HCT116 (cell line): ENCODE measurements at regions not wholly inside any gene's neighbourhood (a gene's known extent, or its start where the extent isn't known, plus 50 kb on each side); places are given as distances from the start of the nearest gene placed in this dataset.

Experiments used
- ATAC-seq: fragments of 200-7000 bp; cut with Tn5 transposase; 2 replicates; pipeline ENCODE4 v1.9.1; 2020; ENCODE audit warnings: mild to moderate bottlenecking, moderate library complexity
- BruUV-seq: library from RNA; stranded (reverse); fragments of 400-500 nt; replicated peaks from 2 replicates; lab custom pipeline; 2021; lab: Mats Ljungman, UMichigan
- CTCF ChIA-PET: fragments of 300-600 bp; sonication (Branson Sonifier 250); formaldehyde crosslinking; loops from one replicate; lab custom pipeline; 2021; ENCODE audit warnings: antibody characterized with exemption; lab: Charles Lee
- POLR2A ChIA-PET: fragments of 300-600, 350-600 bp; sonication (Branson Sonifier 250); formaldehyde crosslinking; loops from one replicate; lab custom pipeline; 2021; ENCODE audit warnings: antibody characterized with exemption; lab: Charles Lee
- RAD21 ChIA-PET, 2 experiments: fragments of 300-600 bp; sonication (Branson Sonifier 250); formaldehyde crosslinking; loops; one replicate each; lab custom pipeline; 2023; ENCODE audit warnings: low total read pairs in 2 of 2; ENCODE audit not compliant: uncharacterized antibody in 2 of 2, unreplicated experiment in 2 of 2, low non-redundant PET in 1 of 2; lab: Charles Lee
- DNase-seq: peaks from one replicate; pipeline ENCODE4 v3.0.0-alpha.2; 2010; ENCODE audit warnings: low read depth, low spot score
- H2AFZ ChIP-seq: fragments of 200-600 bp; shearing (Covaris generic), sonication (generic); 2 replicates; pipeline ENCODE4 v1.6.1; 2017; ENCODE audit warnings: low read depth, mixed run types, mixed read lengths, antibody characterized with exemption, low read length; ENCODE audit not compliant: poor library complexity, severe bottlenecking
- H3K27ac ChIP-seq: 2 replicates; pipeline ENCODE4 v1.5.1; 2012; ENCODE audit warnings: low read depth, low read length
- H3K27me3 ChIP-seq: fragments of 200-600 bp; sonication (generic); 2 replicates; pipeline ENCODE4 v1.6.1; 2016; ENCODE audit warnings: mixed run types, low read length, mixed read lengths; ENCODE audit not compliant: insufficient read depth
- H3K36me3 ChIP-seq, 2 experiments: fragments of 200-500 bp in 1 of 2; fragments of 200-600 bp in 1 of 2; sonication (Bioruptor generic) in 1 of 2; sonication (generic) in 1 of 2; 2 replicates each; pipeline versions ENCODE4 v1.5.1 to v1.6.1; 2014 to 2016; ENCODE audit warnings: low read length in 2 of 2, inconsistent platforms in 1 of 2, mixed read lengths in 1 of 2, mixed run types in 1 of 2; ENCODE audit not compliant: insufficient read depth in 2 of 2, control insufficient read depth in 1 of 2
- H3K4me1 ChIP-seq, 2 experiments: fragments of 200-600 bp in 1 of 2; sonication (generic) in 1 of 2; 2 replicates each; pipeline versions ENCODE4 v1.5.1 to v1.6.1; 2012 to 2017; ENCODE audit warnings: low read length in 2 of 2, inconsistent platforms in 1 of 2, mild to moderate bottlenecking in 1 of 2, mixed read lengths in 1 of 2, mixed run types in 1 of 2, moderate library complexity in 1 of 2; ENCODE audit not compliant: insufficient read depth in 2 of 2, control insufficient read depth in 1 of 2
- H3K4me2 ChIP-seq: fragments of 200-600 bp; sonication (generic); 2 replicates; pipeline ENCODE4 v1.6.1; 2017; ENCODE audit warnings: mixed run types, low read length, mixed read lengths
- H3K4me3 ChIP-seq, 2 experiments: fragments of 200-600 bp in 1 of 2; sonication (generic) in 1 of 2; replicated peaks in 1 of 2; 2 replicates each; pipeline ENCODE4 v1.5.1; 2011 to 2016; ENCODE audit warnings: low read length in 2 of 2, control low read depth in 1 of 2, low read depth in 1 of 2, mild to moderate bottlenecking in 1 of 2, mixed read lengths in 1 of 2, mixed run types in 1 of 2
- H3K79me2 ChIP-seq: fragments of 200-600 bp; sonication (generic); 2 replicates; pipeline ENCODE4 v1.6.1; 2017; ENCODE audit warnings: mild to moderate bottlenecking, mixed run types, low read length, moderate library complexity, mixed read lengths; ENCODE audit not compliant: insufficient read depth
- H3K9ac ChIP-seq: fragments of 200-600 bp; sonication (generic); 2 replicates; pipeline ENCODE4 v1.6.1; 2016; ENCODE audit warnings: low read length, mixed read lengths
- H3K9me2 ChIP-seq: fragments of 200-600 bp; sonication (generic), shearing (Covaris generic); 2 replicates; pipeline ENCODE4 v1.6.1; 2017; ENCODE audit warnings: mixed run types, mild to moderate bottlenecking, moderate library complexity; ENCODE audit not compliant: insufficient read depth
- H3K9me3 ChIP-seq, 2 experiments: fragments of 200-500 bp in 1 of 2; fragments of 200-600 bp in 1 of 2; sonication (Bioruptor generic) in 1 of 2; sonication (generic) in 1 of 2; 2 replicates each; pipeline ENCODE4 v1.6.1; 2014 to 2017; ENCODE audit warnings: low read length in 2 of 2, mixed read lengths in 2 of 2, inconsistent platforms in 1 of 2, low read depth in 1 of 2, mild to moderate bottlenecking in 1 of 2, mixed run types in 1 of 2, moderate library complexity in 1 of 2; ENCODE audit not compliant: control insufficient read depth in 1 of 2, insufficient read depth in 1 of 2
- H4K20me1 ChIP-seq: fragments of 200-600 bp; sonication (generic), shearing (Covaris generic); 2 replicates; pipeline ENCODE4 v1.6.1; 2017; ENCODE audit warnings: mixed run types, mild to moderate bottlenecking, moderate library complexity; ENCODE audit not compliant: insufficient read depth
- ELF1 ChIP-seq: IDR thresholded peaks from 2 replicates; pipeline ENCODE4 v1.6.1; 2012; ENCODE audit warnings: low read depth, borderline replicate concordance
- EZH2 ChIP-seq: fragments of 200-600 bp; sonication (generic); IDR thresholded peaks from 2 replicates; pipeline ENCODE4 v1.6.1; 2017; ENCODE audit warnings: antibody characterized with exemption, mixed run types
- FOSL1 ChIP-seq: IDR thresholded peaks from 2 replicates; pipeline ENCODE4 v1.6.1; 2012; ENCODE audit warnings: low read depth
- JUND ChIP-seq: IDR thresholded peaks from 2 replicates; pipeline ENCODE4 v1.6.1; 2012
- MAX ChIP-seq: IDR thresholded peaks from 2 replicates; pipeline ENCODE4 v1.6.1; 2012
- POLR2AphosphoS5 ChIP-seq: IDR thresholded peaks from 2 replicates; pipeline ENCODE4 v1.6.1; 2011; ENCODE audit warnings: mild to moderate bottlenecking, low read depth, low read length, moderate library complexity
- RAD21 ChIP-seq: IDR thresholded peaks from 2 replicates; pipeline ENCODE4 v1.6.1; 2012; ENCODE audit warnings: low read depth, mild to moderate bottlenecking
- SP1 ChIP-seq: IDR thresholded peaks from 2 replicates; pipeline ENCODE4 v1.6.1; 2012; ENCODE audit warnings: low read depth
- ZFX ChIP-seq: fragments of 450-650 bp; IDR thresholded peaks from 2 replicates; pipeline ENCODE4 v1.6.1; 2017
- intact Hi-C: fragments of 100-400 bp; cut with micrococcal nuclease; formaldehyde crosslinking; loops from 2 replicates; pipeline ENCODE4 v1.10.0; 2022

DNA sequence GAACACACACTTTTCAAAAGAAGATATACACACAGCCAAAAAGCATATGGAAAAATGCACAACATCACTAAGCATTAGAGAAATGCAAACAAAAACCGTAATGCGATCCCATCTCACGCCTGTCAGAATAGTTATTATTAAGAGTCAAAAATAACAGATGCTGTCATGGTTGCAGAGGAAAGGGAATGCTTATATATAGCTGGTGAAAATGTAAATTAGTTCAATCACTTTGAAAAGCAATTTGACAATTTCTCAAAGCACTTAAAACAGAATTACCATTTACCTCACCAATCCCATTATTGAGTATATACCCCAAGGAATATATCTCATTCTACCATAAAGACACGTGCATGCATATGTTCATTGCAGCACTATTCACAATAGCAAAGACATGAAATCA lies 126.8 kb upstream of the MRPS30 start (continued):
- no peak for TF ChIP-seq MAX
- no peak for TF ChIP-seq ZFX

GRCh38 chr5:44679214-44679613 lies 129.5 kb upstream of the MRPS30 start:
- H2AFZ ChIP-seq: no peak overlapping the region
- H3K27me3 ChIP-seq: no peaks in the 10 kb centered on the region
- H3K4me3 ChIP-seq: no peak overlapping the region
- ChIA-PET RAD21 (no interaction called here), POLR2A (no interaction called here), CTCF (no interaction called here)
- H3K4me1 ChIP-seq: no peaks in the 10 kb centered on the region
- no peak overlapping the region for H3K27ac ChIP-seq
- no peak overlapping the region for H3K9ac ChIP-seq
- BruUV-seq: no TSS peak
- H3K9me2 ChIP-seq: no peaks in the 10 kb centered on the region
- intact Hi-C loops: no loop called here
- H3K4me2 ChIP-seq: no peak overlapping the region
- H4K20me1 ChIP-seq: no peaks in the 10 kb centered on the region
- TF ChIP-seq JUND (no peak), EZH2 (no peak), FOSL1 (no peak), POLR2AphosphoS5 (no peak)
- H3K9me3 ChIP-seq: no peaks in the 10 kb centered on the region
- H3K79me2 ChIP-seq: no peaks in the 10 kb centered on the region
- no peaks in the 10 kb centered on the region for H3K36me3 ChIP-seq
- ATAC-seq (no peak), DNase-seq (no peak)

DNA sequence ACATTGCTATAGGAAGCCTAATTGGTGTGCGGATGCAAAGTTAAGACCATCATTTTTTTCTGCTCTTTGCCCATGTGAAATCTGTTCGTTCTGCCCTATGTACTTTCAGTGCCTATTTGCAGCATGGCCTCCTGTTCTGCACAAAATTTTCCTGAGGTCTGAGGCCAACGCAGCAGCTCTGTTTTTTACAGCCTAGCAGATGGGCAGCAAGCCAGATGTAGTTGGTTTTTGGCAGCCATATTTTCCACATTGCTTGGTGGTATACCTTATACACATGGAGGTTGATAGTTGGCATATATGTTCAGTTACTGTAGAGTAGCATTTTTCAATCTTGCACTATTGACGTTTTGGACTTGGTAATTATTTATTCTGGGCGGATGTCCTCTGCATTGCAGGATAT lies 133.5 kb upstream of the MRPS30 start:
- Histone ChIP-seq H3K9ac (no peak overlapping the region), H3K9me2 (no peaks in the 10 kb centered on the region), H3K27me3 (no peaks in the 10 kb centered on the region), H3K9me3 (no peaks in the 10 kb centered on the region), H3K79me2 (no peaks in the 10 kb centered on the region), H2AFZ (no peak overlapping the region), H3K4me3 (no peak overlapping the region), H3K27ac (no peak overlapping the region), H4K20me1 (no peaks in the 10 kb centered on the region), H3K4me1 (no peaks in the 10 kb centered on the region), H3K36me3 (no peaks in the 10 kb centered on the region), H3K4me2 (no peak overlapping the region)
- CTCF ChIA-PET: no interaction called here
- intact Hi-C loops: no loop called here
- POLR2A ChIA-PET: no interaction called here
- ATAC-seq (no peak), DNase-seq (no peak)
- no TSS peak for BruUV-seq
- RAD21 ChIA-PET: no interaction called here
- no peak for TF ChIP-seq RAD21
- no peak for TF ChIP-seq ELF1
- TF ChIP-seq SP1: no peak
